Ramos (cell line): ENCODE measurements at regions not wholly inside any gene's neighbourhood (a gene's known extent, or its start where the extent isn't known, plus 50 kb on each side); places are given as distances from the start of the nearest gene placed in this dataset.

ENCODE experiments used
- in situ Hi-C: fragments of 300-500 bp; cut with MboI; formaldehyde crosslinking; loops from one replicate; pipeline ENCODE4 v1.14.3; 2022; ENCODE audit warnings: low sequenced_read_pairs; ENCODE audit not compliant: unreplicated experiment

DNA sequence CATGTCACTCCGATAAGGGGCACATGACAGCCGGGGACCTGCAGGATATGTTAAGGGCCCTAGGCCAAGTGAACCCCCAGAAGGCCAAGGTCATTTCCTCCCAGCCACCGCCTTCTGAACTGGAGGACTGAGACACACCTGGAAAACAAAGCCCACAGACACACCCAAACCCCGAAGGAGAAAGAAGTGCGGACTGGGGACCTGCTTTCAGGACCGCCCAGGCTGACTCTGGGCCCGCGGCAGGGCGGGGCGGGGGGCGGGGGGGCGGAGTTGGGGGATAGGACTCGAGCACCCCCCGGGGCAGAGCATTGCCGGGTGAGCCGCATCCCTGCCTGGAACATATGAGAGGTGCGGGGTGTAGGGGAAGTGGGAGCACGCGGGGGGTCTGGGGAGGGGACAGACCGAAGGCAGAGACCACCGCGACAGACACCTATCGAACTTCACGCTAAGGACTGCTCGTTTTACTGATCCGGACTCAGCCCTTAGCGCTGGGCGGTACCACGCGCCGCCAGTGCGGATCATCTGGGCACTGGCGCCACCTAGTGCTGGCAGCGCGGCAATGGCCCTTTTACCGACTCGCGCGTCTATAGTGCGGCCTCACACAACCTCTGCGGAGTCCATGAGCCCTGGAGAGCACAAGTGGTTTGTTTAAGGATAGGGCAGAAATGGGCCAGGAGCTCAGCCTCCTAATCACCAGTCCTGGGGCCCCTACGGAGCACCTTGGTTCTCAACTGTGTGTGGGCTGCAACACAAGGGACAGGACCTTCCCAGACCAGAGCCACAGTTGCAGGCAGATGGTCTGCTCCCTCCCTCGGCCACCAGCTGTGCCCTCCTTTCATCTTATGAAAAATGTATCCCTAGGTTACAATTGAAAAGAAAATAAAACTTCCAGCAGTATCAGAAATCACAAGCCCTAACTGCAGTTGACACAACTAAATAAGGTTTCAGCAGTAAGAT lies 157.6 kb downstream of the HERPUD2 start:
- in situ Hi-C loops, result loop anchor here (10.0 to 25.0 kb wide), 2 partner anchors 113 to 475 kb away; no protein-coding TSS in a partner anchor

DNA sequence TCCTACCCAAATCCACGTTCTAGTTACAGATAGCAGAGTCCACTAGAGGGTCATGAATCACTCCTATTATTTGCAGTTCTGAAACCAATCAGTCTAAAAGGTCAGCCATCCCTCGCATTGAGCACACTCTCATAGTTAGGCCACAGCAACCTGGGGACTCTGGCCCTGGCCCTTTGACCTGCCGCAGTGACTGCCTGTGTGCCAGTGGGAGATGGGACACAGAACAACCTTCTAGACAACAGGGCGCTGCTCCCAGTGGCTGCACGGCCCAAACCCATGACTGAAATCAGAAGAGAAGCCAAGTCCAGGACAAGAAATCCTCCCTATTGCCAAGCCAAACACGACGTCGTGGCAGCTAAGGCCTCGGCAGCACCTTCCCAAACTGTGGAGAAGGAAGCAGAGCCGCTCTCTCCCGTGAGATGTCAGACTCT lies 158.5 kb downstream of the HERPUD2 start:
- in situ Hi-C loops, result loop anchor here (10.0 to 25.0 kb wide), 2 partner anchors 112 to 474 kb away; no protein-coding TSS in a partner anchor

DNA sequence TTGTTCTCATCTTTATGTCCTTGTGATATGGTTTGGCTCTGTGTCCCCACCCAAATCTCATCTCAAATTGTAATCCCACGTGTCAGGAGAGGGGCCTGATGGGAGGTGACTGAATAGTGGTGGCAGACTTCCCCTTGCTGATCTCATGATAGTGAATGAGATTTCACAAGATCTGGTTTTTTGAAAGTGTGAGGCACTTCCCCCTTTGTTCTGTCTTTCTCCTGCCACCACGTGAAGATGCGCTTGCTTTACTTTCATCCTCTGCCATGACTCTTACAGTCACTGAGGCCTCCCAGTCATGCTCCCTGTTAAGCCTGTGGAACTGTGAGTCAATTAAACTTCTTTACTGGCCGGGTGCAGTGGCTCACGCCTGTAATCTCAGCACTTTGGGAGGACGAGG lies 161.0 kb downstream of the HERPUD2 start:
- in situ Hi-C loops, result loop anchor here (10.0 to 25.0 kb wide), 2 partner anchors 109 to 472 kb away; no protein-coding TSS in a partner anchor

DNA sequence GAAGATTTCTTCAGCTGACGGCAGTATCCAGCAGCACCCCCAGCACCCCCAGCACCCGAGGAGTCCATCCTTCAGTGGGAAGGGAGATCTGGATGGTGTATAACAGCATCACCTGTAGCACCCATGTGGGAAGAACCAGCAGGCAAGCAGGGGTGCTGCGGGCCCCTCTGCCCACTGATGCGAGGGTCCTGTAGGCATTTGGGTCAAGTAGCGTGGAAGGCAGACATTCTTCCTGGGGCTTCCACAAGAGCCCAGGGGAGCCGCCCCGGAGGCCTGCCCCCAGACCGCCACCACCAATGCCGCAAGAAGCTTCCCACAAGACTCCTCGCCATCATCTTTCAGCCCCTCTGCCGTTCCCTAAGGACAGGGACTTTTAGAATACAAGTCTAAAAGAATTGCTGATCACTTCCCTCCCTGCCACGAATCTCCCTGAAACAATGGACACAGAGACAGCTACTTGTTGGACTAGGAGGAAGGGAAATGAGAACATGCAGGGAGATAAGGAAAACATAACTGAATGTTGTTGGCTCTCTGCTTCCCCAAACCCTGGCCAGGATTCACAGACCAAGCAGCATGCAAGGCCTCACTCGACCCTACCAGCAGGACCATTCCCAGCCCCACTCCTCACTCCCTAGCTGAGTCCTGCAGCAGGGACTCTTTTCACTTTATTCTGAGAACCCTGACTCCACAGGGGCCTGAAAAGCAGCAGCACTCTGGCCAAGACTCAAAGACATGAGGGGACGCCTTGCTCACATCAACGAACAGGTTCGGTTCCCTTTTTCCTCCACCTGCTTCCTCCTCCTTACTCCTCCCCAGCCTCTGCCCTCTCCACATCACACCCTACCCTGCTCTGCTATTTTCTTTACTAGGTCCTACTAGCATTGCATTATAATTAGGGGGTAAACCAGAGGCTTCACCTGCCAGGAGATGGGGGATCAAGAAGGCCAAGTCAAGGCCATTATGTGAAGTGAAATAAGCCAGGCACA lies 164.5 kb downstream of the HERPUD2 start:
- in situ Hi-C loops, result loop anchor here (10.0 to 25.0 kb wide), 2 partner anchors 106 to 468 kb away; no protein-coding TSS in a partner anchor

- in situ Hi-C loops, result loop anchor here (10.0 to 25.0 kb wide), 2 partner anchors 105 to 467 kb away; no protein-coding TSS in a partner anchor
Observed at GRCh38 chr7:35529713-35530112, 165.2 kb downstream of the HERPUD2 start.

GRCh38 chr7:35528381-35528977 lies 166.5 kb downstream of the HERPUD2 start:
- in situ Hi-C loops, result loop anchor here (25.0 kb wide), 1 partner anchor 466 kb away; no protein-coding TSS in a partner anchor

DNA sequence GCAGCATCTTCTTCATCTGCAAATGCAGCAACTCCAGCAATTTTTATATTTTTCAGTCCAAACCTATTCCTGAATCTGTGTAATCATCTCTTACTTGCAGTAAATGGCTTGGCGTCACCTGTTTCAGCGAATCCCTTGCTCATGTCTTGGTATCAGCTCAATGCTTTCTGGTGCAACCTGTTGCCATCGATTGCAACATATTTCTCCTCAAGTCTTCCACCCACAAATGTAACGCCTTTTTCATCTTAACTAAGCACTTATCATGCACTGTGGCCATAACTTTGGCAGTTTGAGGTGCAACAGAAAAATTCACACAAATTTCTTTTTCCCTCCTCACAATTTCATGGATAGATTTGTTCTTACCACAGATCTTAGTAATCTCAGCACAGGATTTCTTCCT lies 168.3 kb downstream of the HERPUD2 start:
- in situ Hi-C loops, result loop anchor here (25.0 kb wide), 1 partner anchor 464 kb away; no protein-coding TSS in a partner anchor

- in situ Hi-C loops, result loop anchor here (25.0 kb wide), 1 partner anchor 337 kb away; no protein-coding TSS in a partner anchor
Observed at GRCh38 chr7:35524112-35524804, 170.7 kb downstream of the HERPUD2 start.

DNA sequence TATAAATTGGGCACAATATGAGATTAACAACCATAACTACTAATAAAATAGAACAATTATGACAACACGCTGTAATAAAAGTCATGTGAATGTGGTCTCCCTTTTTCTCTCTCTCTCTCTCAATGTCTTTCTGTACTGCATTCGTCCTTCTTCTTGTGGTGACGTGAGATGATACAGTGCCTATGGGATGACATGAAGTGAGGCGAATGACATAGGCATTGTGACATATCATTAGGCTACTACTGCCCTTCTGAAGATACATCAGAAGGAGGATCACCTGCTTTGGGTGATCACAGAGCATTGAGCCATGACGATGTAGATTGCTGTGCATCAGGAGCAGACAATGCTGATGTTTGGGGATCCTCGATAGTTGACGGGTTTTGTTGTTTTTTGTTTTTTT lies 171.6 kb downstream of the HERPUD2 start:
- in situ Hi-C loops, result loop anchor here (25.0 kb wide), 1 partner anchor 336 kb away; no protein-coding TSS in a partner anchor

GRCh38 chr7:35522697-35523096 lies 172.2 kb downstream of the HERPUD2 start:
- in situ Hi-C loops, result loop anchor here (25.0 kb wide), 1 partner anchor 335 kb away; no protein-coding TSS in a partner anchor

- in situ Hi-C loops, result loop anchor here (25.0 kb wide), 1 partner anchor 335 kb away; no protein-coding TSS in a partner anchor
Observed at GRCh38 chr7:35521941-35522340, 173.0 kb downstream of the HERPUD2 start.

GRCh38 chr7:35520810-35521625 lies 173.9 kb downstream of the HERPUD2 start:
- in situ Hi-C loops, result loop anchor here (25.0 kb wide), 1 partner anchor 334 kb away; no protein-coding TSS in a partner anchor

DNA sequence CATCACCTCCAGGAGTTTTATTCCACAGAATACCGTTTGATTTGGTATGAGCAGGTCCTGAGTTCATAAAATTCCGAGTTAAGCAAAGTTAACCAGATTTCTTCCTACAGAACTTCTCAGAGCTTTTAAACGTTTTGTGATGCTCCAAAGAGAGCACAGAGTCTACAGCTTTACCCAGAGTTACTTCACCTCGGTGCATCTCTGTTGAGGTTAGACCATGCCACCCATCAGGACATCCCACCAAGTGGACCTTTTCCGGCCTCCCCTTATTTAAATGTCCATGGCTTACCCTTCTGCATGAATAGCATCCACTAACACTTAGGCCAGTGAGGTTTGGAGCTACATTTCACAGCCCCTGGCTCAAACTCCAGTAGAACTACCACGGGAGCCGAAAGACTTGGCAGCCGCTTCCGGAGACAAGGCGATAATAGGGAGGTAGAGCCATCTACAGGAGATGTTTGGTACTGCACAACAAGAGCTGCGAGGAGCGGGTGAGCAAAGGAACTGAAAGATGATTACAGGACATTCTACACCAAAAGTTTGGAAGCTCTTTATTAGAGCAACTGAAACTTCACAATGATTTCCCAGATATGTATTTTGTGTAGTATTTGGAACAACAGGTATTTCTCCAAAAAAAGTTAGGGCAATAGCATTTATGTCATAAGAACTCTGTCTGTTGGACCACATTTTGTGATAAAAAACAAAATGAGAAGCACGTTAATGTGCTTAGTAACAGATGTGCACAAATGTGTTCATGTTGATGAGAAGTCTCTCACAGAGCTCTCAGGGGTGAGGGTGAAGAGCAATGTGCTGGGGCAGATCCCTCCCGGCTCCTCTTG lies 174.7 kb downstream of the HERPUD2 start:
- in situ Hi-C loops, result loop anchor here (25.0 kb wide), 1 partner anchor 333 kb away; no protein-coding TSS in a partner anchor

DNA sequence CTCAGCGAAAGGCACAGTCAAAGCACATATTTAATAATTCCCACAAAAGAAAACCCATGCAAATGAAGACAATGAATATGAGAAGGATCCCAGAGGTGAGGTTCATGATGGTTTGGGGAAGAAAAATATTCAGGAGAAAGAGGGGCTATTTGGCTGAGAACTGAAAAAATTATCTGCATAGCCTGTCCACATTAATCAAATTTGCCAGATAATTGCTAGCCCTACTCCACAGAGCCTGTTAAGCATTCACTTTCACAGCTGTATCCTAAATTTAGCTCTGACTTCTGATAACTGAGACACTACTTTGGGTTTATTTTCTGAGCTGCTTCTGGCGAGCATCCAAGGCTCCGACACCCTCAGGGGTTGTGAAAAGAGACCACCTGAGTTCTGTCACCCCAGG lies 176.2 kb downstream of the HERPUD2 start:
- in situ Hi-C loops, result loop anchor here (25.0 kb wide), 1 partner anchor 331 kb away; no protein-coding TSS in a partner anchor

GRCh38 chr7:35516498-35516897 lies 178.4 kb downstream of the HERPUD2 start:
- in situ Hi-C loops, result loop anchor here (25.0 kb wide), 1 partner anchor 329 kb away; no protein-coding TSS in a partner anchor

DNA sequence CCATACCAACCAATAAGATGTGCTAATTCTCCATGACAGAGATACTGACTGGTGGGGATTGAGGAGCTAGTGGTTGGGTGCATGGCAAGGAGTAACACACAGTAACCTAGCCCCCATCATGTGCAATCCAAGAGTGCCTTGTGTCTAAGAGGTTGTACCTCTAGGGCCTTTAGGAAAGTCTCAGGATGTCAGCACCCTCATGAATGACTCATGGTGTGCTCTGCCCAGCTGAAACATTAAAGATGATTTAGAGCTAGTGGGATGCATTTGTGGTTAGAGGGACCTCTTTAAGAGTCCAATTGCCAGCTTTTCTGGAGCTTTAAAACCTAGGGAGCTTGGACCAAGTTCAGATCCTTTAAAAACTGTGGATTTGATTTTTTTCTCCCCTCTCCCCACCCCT lies 181.1 kb downstream of the HERPUD2 start:
- in situ Hi-C loops, result loop anchor here (25.0 kb wide), 1 partner anchor 327 kb away; no protein-coding TSS in a partner anchor

DNA sequence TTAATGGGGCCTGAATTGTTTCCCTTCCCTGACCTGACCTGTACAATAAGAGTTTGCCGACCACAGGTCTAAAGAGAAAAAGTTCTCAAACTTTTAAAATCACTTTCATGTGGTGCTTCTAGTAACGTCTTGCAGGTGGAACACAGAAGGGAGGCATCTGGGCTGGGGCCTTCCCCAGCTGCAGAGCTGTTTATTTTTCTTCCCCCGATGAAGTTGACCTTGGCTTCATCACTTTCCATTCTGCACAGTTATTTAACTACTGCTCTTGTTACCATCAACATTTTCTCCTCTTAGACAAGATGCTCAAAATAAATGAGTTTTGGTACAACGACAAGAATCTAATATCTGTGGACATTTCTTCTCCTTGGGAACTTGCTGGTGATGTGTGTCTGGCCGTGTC lies 181.7 kb downstream of the HERPUD2 start:
- in situ Hi-C loops, result loop anchor here (25.0 kb wide), 1 partner anchor 326 kb away; no protein-coding TSS in a partner anchor
